Left lung (tissue), 4 donors: ENCODE measurements at regions not wholly inside any gene's neighbourhood (a gene's known extent, or its start where the extent isn't known, plus 50 kb on each side); places are given as distances from the start of the nearest gene placed in this dataset.

Experiments used
- ATAC-seq: fragments of 200-7000 bp; cut with Tn5 transposase; one replicate; pipeline ENCODE4 v1.9.1; 2020; ENCODE audit warnings: moderate library complexity
- DNase-seq, 4 donors: peaks; one replicate each; pipeline ENCODE4 v3.0.0-alpha.2; 2013 to 2020
- H3K27ac ChIP-seq, 2 donors: fragments of 200-600 bp; sonication (generic) in 1 of 2; one replicate each; pipeline versions ENCODE4 v1.5.0 to v1.8.0; 2020 to 2021
- H3K27me3 ChIP-seq, 2 donors: fragments of 200-600 bp; sonication (generic) in 1 of 2; one replicate each; pipeline versions ENCODE4 v1.5.0 to v1.8.0; 2020 to 2021
- H3K36me3 ChIP-seq, 2 donors: fragments of 200-600 bp; sonication (generic) in 1 of 2; one replicate each; pipeline versions ENCODE4 v1.5.0 to v1.8.0; 2020 to 2021
- H3K4me1 ChIP-seq, 2 donors: fragments of 200-600 bp; one replicate each; pipeline ENCODE4 v1.8.0; 2021
- H3K4me3 ChIP-seq, 2 donors: fragments of 200-600 bp; sonication (generic) in 1 of 2; one replicate each; pipeline versions ENCODE4 v1.5.0 to v1.8.0; 2020 to 2021; ENCODE audit warnings: mild to moderate bottlenecking in 1 of 2
- H3K9me3 ChIP-seq, 2 donors: fragments of 200-600 bp; sonication (generic) in 1 of 2; one replicate each; pipeline versions ENCODE4 v1.5.0 to v1.8.0; 2020 to 2021
- intact Hi-C, 2 donors: fragments of 100-400 bp; cut with DNase I; formaldehyde crosslinking; loops; one replicate each; pipeline versions ENCODE4 v1.11.2 to v1.14.2; 2022
- TF ChIP-seq, protein P1 (sequence below), 2 donors: fragments of 200-600 bp; sonication (generic) in 1 of 2; IDR thresholded peaks; one replicate each; pipeline versions ENCODE4 v1.5.0 to v1.8.0; 2021; ENCODE audit warnings: antibody characterized with exemption in 2 of 2
- donor health status: DM: no; HTN: yes; CAD: no.
- donor health status: DM: no; HTN: no; CAD: no.

DNA sequence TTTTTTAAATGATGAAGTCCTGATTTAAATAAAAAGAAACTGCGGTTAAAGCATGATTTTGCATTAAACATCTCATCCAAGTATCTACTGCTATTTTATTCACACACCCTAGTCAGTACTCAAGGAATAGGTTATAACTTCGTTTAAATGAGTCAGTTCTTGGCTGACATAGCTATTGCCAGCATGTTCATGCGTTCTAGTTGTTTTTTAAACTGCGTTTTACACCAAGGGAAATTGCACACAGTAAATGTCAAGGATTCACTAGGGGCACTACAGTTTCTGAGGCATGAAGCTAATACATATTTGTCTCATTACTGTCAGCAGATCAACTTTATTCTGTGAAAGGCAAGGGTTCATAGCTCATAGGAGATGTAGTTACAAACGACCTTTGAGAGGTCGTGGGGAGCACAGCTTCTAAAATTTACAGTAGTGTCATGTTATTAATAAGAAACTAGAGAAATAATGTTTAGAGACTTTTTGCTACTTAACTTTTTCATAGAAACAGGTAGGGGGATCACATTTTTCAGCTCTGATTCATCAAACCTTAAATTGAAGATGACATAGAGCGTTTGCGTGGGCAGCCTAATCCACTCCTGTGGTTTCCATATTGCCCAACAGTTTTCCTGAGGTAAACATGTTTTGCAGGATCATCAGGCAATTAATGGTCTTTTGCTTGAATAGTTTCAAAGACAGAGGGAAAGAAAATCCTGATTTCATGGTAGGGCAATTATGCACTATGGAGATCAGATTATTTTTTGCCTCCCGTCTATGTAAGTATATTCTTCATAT is 2222.7 kb upstream of the WWC1 start:
- no peaks in the 10 kb centered on the region for H3K4me1 ChIP-seq
- H3K27ac ChIP-seq, result no peak overlapping the region
- H3K36me3 ChIP-seq, result no peaks in the 10 kb centered on the region
- TF ChIP-seq, protein P1, sequence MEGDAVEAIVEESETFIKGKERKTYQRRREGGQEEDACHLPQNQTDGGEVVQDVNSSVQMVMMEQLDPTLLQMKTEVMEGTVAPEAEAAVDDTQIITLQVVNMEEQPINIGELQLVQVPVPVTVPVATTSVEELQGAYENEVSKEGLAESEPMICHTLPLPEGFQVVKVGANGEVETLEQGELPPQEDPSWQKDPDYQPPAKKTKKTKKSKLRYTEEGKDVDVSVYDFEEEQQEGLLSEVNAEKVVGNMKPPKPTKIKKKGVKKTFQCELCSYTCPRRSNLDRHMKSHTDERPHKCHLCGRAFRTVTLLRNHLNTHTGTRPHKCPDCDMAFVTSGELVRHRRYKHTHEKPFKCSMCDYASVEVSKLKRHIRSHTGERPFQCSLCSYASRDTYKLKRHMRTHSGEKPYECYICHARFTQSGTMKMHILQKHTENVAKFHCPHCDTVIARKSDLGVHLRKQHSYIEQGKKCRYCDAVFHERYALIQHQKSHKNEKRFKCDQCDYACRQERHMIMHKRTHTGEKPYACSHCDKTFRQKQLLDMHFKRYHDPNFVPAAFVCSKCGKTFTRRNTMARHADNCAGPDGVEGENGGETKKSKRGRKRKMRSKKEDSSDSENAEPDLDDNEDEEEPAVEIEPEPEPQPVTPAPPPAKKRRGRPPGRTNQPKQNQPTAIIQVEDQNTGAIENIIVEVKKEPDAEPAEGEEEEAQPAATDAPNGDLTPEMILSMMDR (IDR thresholded peaks at IDR 0.05), result no peak
- H3K9me3 ChIP-seq, result no peaks in the 10 kb centered on the region
- ATAC-seq (no peak), DNase-seq (no peak)
- no peak overlapping the region for H3K4me3 ChIP-seq
- H3K27me3 ChIP-seq, result no peaks in the 10 kb centered on the region
- intact Hi-C loops, result no loop called here

DNA sequence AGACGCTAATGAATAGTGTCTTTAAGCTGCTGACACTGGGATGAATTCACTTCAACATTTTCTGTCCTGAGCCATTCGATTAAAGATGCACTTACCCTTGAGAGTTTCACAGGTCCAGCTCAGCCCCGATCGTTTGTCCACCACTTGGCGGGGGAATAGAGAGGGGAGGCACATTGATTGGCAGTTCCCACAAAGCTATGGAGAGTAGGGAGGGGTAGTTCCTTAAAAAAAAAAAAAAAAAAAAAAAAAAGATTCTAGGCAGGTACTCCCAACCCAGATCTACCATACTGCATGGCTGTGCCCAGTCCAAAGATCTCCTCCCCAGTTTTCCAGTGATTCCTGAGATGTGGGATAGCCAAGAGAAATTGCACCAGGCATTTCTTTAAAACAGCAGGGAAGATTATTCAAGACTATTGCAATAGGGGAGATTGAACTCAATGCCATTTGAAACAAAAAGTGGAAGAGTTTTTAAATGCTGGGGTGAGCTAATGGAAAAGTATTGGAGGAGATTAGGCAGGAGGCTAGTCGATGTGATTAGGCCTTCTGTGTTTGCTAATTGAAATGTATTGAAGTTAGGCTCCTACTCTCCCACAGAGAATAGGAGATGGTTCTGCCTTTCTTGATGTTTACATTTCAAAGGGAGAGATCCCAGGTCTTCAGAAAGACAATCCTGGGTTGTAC is 2217.4 kb upstream of the WWC1 start:
- intact Hi-C loops, result no loop called here

DNA sequence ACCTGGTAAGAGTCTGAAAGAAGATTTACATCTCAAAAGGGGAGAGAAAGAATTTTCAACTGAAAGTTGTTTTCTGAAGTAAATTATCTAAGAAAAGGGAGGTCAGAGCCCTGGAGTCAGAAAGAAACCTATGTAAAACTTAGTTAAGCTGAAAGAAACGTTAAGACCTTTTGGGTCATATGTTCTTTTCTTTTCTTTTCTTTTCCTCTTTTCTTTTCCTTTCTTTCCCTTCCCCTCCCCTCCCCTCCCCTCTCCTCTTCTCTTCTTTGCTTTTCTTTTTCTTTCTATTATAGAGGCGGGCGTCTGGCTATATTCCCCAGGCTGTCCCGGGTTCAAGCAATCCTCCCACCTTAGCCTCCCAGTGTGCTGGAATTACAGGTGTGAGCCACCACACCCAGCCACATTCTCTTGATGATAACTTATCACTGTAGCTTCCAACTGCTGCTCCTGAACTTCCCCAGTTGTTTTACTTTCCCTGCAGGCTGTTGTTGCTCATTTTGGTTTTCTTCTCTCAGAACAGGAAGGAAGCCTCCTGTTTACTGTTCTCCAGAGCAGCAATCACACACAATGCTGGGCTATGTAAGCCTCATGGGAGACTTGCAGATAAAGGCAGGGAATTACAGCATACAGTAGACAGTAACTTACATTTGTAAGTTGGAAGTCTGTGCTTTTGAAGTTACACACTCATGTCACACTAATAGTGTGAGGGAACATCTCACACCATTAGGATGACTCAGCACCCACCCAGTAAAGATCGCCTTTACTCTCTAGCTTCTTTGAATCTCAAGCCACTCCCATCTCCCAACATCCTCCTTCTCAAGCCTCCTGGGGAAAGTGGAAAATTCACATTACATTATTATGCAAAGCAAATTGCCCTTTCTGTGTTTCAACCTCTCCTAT is 2216.6 kb upstream of the WWC1 start:
- DNase-seq (no peak), ATAC-seq (no peak)
- Histone ChIP-seq H3K27ac (no peak overlapping the region), H3K4me1 (no peaks in the 10 kb centered on the region), H3K9me3 (no peaks in the 10 kb centered on the region), H3K36me3 (no peaks in the 10 kb centered on the region), H3K27me3 (no peaks in the 10 kb centered on the region), H3K4me3 (no peak overlapping the region)
- intact Hi-C loops, result no loop called here
- TF ChIP-seq, protein P1 (IDR thresholded peaks at IDR 0.05), result no peak

More for the DNA sequence above, 2217.4 kb upstream of the WWC1 start:
- no peak overlapping the region for H3K4me3 ChIP-seq
- H3K9me3 ChIP-seq, result no peaks in the 10 kb centered on the region
- H3K36me3 ChIP-seq, result no peaks in the 10 kb centered on the region
- H3K27me3 ChIP-seq, result no peaks in the 10 kb centered on the region
- ATAC-seq (no peak), DNase-seq (no peak)
- TF ChIP-seq, protein P1 (IDR thresholded peaks at IDR 0.05), result no peak
- H3K27ac ChIP-seq, result no peak overlapping the region
- H3K4me1 ChIP-seq, result no peaks in the 10 kb centered on the region

DNA sequence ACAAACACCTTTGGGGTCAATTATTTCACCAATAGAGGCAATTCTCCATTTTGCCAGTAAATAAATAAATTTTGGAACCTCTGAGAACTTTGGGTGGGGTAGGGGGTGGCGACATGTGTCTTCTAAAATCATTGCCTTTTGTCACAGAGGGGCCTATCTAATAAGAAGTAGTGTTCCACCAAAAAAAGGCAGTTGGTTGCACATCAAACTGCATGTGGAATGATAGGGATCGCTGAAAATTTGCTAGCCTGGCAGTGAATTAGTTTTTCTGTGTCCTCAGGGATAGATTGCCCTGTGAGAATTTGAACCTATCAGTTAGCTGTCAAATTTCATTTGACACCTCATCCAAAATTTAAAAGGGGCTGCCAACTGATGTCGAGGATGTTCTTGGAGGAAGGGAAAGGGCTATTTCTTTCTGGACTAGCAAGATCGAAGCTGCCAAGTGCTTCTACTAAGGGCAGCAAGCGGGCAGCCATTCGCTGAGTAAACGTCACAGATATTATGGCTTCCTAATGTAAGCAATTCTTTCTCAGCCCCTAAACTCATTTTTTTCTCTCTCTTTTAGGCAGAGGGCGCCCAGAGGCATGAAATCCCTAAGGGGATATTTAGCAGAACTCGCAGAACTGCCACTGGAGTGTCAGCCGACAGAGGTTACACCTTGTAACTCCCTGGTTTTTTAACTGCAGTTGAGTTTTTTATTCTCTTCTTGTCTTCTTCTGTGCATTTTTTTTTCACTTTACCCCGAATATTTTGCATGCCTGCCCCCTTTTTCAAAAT is 2208.1 kb upstream of the WWC1 start:
- DNase-seq (peak in 1 of 4 donors; percentile 4), ATAC-seq (no peak)
- intact Hi-C loops, result no loop called here
- no peak overlapping the region for H3K4me3 ChIP-seq
- H3K9me3 ChIP-seq, result no peaks in the 10 kb centered on the region
- no peaks in the 10 kb centered on the region for H3K4me1 ChIP-seq
- no peaks in the 10 kb centered on the region for H3K36me3 ChIP-seq
- TF ChIP-seq, protein P1 (IDR thresholded peaks at IDR 0.05), result no peak
- H3K27me3 ChIP-seq, result no peaks in the 10 kb centered on the region
- H3K27ac ChIP-seq, result no peak overlapping the region
